ENCODE measurements at regions not wholly inside any gene's neighbourhood (a gene's known extent, or its start where the extent isn't known, plus 50 kb on each side); places are given as distances from the start of the nearest gene placed in this dataset.

DNA sequence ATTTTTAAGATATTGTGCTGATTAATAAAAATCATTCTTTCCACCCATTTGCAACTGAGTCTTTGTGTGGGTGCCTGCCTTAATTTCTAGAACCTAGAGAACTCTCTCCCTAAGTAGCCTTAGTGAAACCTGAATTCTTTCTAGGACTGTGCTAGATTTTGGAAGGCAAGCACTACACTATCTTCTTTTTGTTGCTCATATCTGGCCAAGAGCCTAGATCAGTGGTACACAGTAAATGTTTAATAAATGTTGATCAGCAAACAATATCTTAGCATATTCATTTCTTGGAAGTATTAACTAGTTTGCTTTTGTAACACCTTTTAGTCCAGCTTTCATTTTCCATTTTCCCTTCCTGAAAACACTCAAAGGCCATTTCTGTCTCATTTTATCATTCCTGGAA is 108.5 kb upstream of the CARMIL1 start:
- DNase-seq = no peak
- Histone ChIP-seq H3K4me1 (ENCODE audit: insufficient read depth, low read length) (peaks cover 41% of the 10 kb centered on the region), H3K4me2 (ENCODE audit: insufficient read depth, low read length) (no peak overlapping the region), H3K27me3 (ENCODE audit: insufficient read depth, low read length, poor library complexity) (no peaks in the 10 kb centered on the region), H2AFZ (ENCODE audit: low read depth, low read length) (no peak overlapping the region; the same call in 1 of the 2 replicates), H4K20me1 (ENCODE audit: insufficient read depth, low read length) (no peaks in the 10 kb centered on the region), H3K9me3 (ENCODE audit: insufficient read depth, low read length, severe bottlenecking) (no peaks in the 10 kb centered on the region), H3K27ac (ENCODE audit: low read length) (no peak overlapping the region), H3K79me2 (ENCODE audit: insufficient read depth, low read length) (peaks cover 6% of the 10 kb centered on the region; the same call in 1 of the 2 replicates), H3K4me3 (ENCODE audit: low read depth in 1 of 2, low read length in 2 of 2) (no peak overlapping the region), H3K36me3 (ENCODE audit: insufficient read depth, low read length) (no peaks in the 10 kb centered on the region), H3K9ac (ENCODE audit: low read depth, low read length) (no peak overlapping the region)
- TF ChIP-seq EZH2 (IDR thresholded peaks at IDR 0.05; ENCODE audit: borderline replicate concordance, low read depth, low read length, severe bottlenecking) = no peak
- TF ChIP-seq, protein P1, sequence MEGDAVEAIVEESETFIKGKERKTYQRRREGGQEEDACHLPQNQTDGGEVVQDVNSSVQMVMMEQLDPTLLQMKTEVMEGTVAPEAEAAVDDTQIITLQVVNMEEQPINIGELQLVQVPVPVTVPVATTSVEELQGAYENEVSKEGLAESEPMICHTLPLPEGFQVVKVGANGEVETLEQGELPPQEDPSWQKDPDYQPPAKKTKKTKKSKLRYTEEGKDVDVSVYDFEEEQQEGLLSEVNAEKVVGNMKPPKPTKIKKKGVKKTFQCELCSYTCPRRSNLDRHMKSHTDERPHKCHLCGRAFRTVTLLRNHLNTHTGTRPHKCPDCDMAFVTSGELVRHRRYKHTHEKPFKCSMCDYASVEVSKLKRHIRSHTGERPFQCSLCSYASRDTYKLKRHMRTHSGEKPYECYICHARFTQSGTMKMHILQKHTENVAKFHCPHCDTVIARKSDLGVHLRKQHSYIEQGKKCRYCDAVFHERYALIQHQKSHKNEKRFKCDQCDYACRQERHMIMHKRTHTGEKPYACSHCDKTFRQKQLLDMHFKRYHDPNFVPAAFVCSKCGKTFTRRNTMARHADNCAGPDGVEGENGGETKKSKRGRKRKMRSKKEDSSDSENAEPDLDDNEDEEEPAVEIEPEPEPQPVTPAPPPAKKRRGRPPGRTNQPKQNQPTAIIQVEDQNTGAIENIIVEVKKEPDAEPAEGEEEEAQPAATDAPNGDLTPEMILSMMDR (IDR thresholded peaks at IDR 0.05; ENCODE audit: borderline replicate concordance, extremely low read depth, low read length, poor library complexity, severe bottlenecking) = no peak
- ATAC-seq (ENCODE audit: insufficient read depth, low read depth) = no peak

DNA sequence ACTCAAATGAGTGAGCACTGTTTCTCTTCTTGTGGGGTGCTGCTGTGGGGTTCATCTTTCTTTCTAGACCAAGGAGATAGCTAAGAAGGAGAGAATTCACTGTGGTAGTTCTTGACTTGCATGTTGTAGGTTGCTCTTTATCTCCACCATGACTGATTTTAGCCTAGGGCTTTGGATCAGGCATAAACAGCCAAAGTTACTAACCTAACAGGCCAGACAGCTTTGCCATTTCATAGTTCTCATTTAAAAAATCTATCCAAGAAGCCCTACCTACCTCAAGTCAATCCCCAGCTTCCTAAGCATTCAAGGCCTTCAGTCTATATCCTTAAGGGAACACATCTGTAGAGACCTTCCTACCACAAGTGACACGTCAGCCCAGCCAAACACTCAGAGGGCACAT is 107.9 kb upstream of the CARMIL1 start:
- TF ChIP-seq, protein P1 (IDR thresholded peaks at IDR 0.05; ENCODE audit: borderline replicate concordance, extremely low read depth, low read length, poor library complexity, severe bottlenecking) = no peak
- TF ChIP-seq EZH2 (IDR thresholded peaks at IDR 0.05; ENCODE audit: borderline replicate concordance, low read depth, low read length, severe bottlenecking) = no peak
- H2AFZ ChIP-seq (ENCODE audit: low read depth, low read length) = no peak overlapping the region

DNA sequence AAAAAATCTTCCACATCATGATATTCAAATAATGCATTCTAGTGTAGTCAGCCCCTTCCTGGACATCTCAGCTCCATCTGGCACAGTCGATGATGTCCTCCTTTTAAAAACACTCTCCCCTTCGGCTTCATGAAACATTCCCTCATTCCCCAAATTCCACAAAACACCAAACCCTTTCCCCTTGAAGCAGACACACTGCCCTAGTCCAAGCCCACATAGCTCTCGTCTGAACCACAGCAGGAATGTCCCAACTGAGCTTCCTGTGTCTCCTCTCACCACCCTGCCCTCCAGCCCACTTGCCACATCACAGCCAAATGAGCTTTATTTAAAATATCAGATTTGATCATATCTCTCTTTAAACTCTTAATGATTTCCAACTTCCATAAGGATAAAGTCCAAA is 106.4 kb upstream of the CARMIL1 start:
- H3K4me3 ChIP-seq (ENCODE audit: low read depth in 1 of 2, low read length in 2 of 2) = no peak overlapping the region
- DNase-seq (no peak), ATAC-seq (ENCODE audit: insufficient read depth, low read depth) (no peak)
- TF ChIP-seq, protein P1 (IDR thresholded peaks at IDR 0.05; ENCODE audit: borderline replicate concordance, extremely low read depth, low read length, poor library complexity, severe bottlenecking) = no peak
- no peak for TF ChIP-seq EZH2 (IDR thresholded peaks at IDR 0.05; ENCODE audit: borderline replicate concordance, low read depth, low read length, severe bottlenecking)
- H2AFZ ChIP-seq (ENCODE audit: low read depth, low read length) = no peak overlapping the region
- H3K79me2 ChIP-seq (ENCODE audit: insufficient read depth, low read length) = no peaks in the 10 kb centered on the region
- H4K20me1 ChIP-seq (ENCODE audit: insufficient read depth, low read length) = no peaks in the 10 kb centered on the region
- H3K4me2 ChIP-seq (ENCODE audit: insufficient read depth, low read length) = no peak overlapping the region
- H3K9me3 ChIP-seq (ENCODE audit: insufficient read depth, low read length, severe bottlenecking) = no peaks in the 10 kb centered on the region
- no peaks in the 10 kb centered on the region for H3K27me3 ChIP-seq (ENCODE audit: insufficient read depth, low read length, poor library complexity)
- H3K9ac ChIP-seq (ENCODE audit: low read depth, low read length) = no peak overlapping the region
- H3K27ac ChIP-seq (ENCODE audit: low read length) = no peak overlapping the region
- peaks cover 26% of the 10 kb centered on the region for H3K4me1 ChIP-seq (ENCODE audit: insufficient read depth, low read length)
- H3K36me3 ChIP-seq (ENCODE audit: insufficient read depth, low read length) = no peaks in the 10 kb centered on the region

More for the DNA sequence above, 107.9 kb upstream of the CARMIL1 start:
- H3K36me3 ChIP-seq (ENCODE audit: insufficient read depth, low read length) = no peaks in the 10 kb centered on the region
- H3K27ac ChIP-seq (ENCODE audit: low read length) = no peak overlapping the region
- H3K9ac ChIP-seq (ENCODE audit: low read depth, low read length) = no peak overlapping the region
- H3K9me3 ChIP-seq (ENCODE audit: insufficient read depth, low read length, severe bottlenecking) = no peaks in the 10 kb centered on the region
- DNase-seq = no peak
- H3K4me1 ChIP-seq (ENCODE audit: insufficient read depth, low read length) = peaks cover 38% of the 10 kb centered on the region
- no peaks in the 10 kb centered on the region; the same call in 1 of the 2 replicates for H3K79me2 ChIP-seq (ENCODE audit: insufficient read depth, low read length)
- H3K4me2 ChIP-seq (ENCODE audit: insufficient read depth, low read length) = no peak overlapping the region
- H3K4me3 ChIP-seq (ENCODE audit: low read depth in 1 of 2, low read length in 2 of 2) = no peak overlapping the region
- ATAC-seq (ENCODE audit: insufficient read depth, low read depth) = no peak
- no peaks in the 10 kb centered on the region for H3K27me3 ChIP-seq (ENCODE audit: insufficient read depth, low read length, poor library complexity)
- H4K20me1 ChIP-seq (ENCODE audit: insufficient read depth, low read length) = no peaks in the 10 kb centered on the region

DNA sequence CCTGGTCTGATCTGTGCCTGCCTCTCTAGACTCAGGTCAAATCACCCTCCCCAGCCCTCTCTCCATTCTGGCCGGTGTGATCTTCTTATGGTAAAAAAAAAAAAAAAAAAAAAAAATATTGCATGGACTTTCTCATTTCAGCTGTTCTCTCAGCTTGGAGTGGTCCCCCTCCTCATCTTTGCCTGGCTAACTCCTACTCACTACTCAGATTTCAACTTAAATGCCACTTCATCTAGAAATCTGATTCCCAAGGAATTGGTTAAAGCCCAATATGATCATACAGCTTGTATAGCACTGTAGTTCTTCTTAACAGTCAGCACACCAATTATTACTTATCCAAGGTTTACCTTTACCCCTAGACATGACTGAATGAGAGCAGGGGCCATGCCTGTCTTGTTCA is 105.9 kb upstream of the CARMIL1 start:
- no peak overlapping the region for H3K4me3 ChIP-seq (ENCODE audit: low read depth in 1 of 2, low read length in 2 of 2)

More for the DNA sequence above, 105.9 kb upstream of the CARMIL1 start:
- TF ChIP-seq, protein P1 (IDR thresholded peaks at IDR 0.05; ENCODE audit: borderline replicate concordance, extremely low read depth, low read length, poor library complexity, severe bottlenecking) = no peak
- TF ChIP-seq EZH2 (IDR thresholded peaks at IDR 0.05; ENCODE audit: borderline replicate concordance, low read depth, low read length, severe bottlenecking) = no peak
- Histone ChIP-seq H3K9ac (ENCODE audit: low read depth, low read length) (no peak overlapping the region), H3K27me3 (ENCODE audit: insufficient read depth, low read length, poor library complexity) (no peaks in the 10 kb centered on the region), H4K20me1 (ENCODE audit: insufficient read depth, low read length) (no peaks in the 10 kb centered on the region), H3K27ac (ENCODE audit: low read length) (no peak overlapping the region), H3K4me2 (ENCODE audit: insufficient read depth, low read length) (no peak overlapping the region), H3K9me3 (ENCODE audit: insufficient read depth, low read length, severe bottlenecking) (no peaks in the 10 kb centered on the region), H2AFZ (ENCODE audit: low read depth, low read length) (no peak overlapping the region), H3K36me3 (ENCODE audit: insufficient read depth, low read length) (no peaks in the 10 kb centered on the region), H3K79me2 (ENCODE audit: insufficient read depth, low read length) (no peaks in the 10 kb centered on the region), H3K4me1 (ENCODE audit: insufficient read depth, low read length) (peaks cover 22% of the 10 kb centered on the region)
- ATAC-seq (ENCODE audit: insufficient read depth, low read depth) = no peak
- DNase-seq = no peak

Measured in DND-41 (cell line).